Activated CD4-positive, alpha-beta T cell treated with anti-CD3 and anti-CD28 coated beads, Interleukin-2, Interleukin-6, amounts not matched to agents 100 ng/mL and 50 ng/mL, durations not matched to agents 16 hours and 8 hours (primary cell): ENCODE measurements at regions not wholly inside any gene's neighbourhood (a gene's known extent, or its start where the extent isn't known, plus 50 kb on each side); places are given as distances from the start of the nearest gene placed in this dataset.

Experiments
- DNase-seq: peaks from one replicate; pipeline ENCODE4 v3.0.0-alpha.2; 2020

GRCh38 chr2:215765729-215766360 is 247.5 kb downstream of the MREG start:
- no peak for DNase-seq

- DNase-seq, result no peak
Measured at GRCh38 chr2:215764441-215765048, 248.8 kb downstream of the MREG start.

- DNase-seq, result no peak
Measured at GRCh38 chr2:215760557-215760956, 252.8 kb downstream of the MREG start.

- no peak for DNase-seq
Measured at GRCh38 chr2:215760091-215760490, 253.3 kb downstream of the MREG start.

- DNase-seq, result no peak
Measured at GRCh38 chr2:215758691-215759090, 254.7 kb downstream of the MREG start.

GRCh38 chr2:215756346-215756730 is 257.0 kb downstream of the MREG start:
- no peak for DNase-seq

GRCh38 chr2:215755641-215756345 is 257.6 kb downstream of the MREG start:
- no peak for DNase-seq

GRCh38 chr2:215754546-215754945 is 258.8 kb downstream of the MREG start:
- no peak for DNase-seq

- no peak for DNase-seq
Measured at GRCh38 chr2:215753808-215754207, 259.5 kb downstream of the MREG start.

GRCh38 chr2:215752991-215753390 is 260.4 kb downstream of the MREG start:
- DNase-seq, result no peak

GRCh38 chr2:215752436-215752835 is 260.9 kb downstream of the MREG start:
- DNase-seq, result no peak

- no peak for DNase-seq
Measured at GRCh38 chr2:215751911-215752272, 261.5 kb downstream of the MREG start.

- DNase-seq, result no peak
Measured at GRCh38 chr2:215751200-215751910, 262.0 kb downstream of the MREG start.

GRCh38 chr2:215750763-215751162 is 262.6 kb downstream of the MREG start:
- no peak for DNase-seq

- no peak for DNase-seq
Measured at GRCh38 chr2:215749092-215749957, 264.0 kb downstream of the MREG start.

- DNase-seq, result no peak
Measured at GRCh38 chr2:215748446-215748845, 264.9 kb downstream of the MREG start.

- no peak for DNase-seq
Measured at GRCh38 chr2:215746887-215747615, 266.3 kb downstream of the MREG start.

GRCh38 chr2:215746226-215746886 is 267.0 kb downstream of the MREG start:
- no peak for DNase-seq

GRCh38 chr2:215745331-215745730 is 268.0 kb downstream of the MREG start:
- peak; percentile 10 for DNase-seq

GRCh38 chr2:215744514-215744913 is 268.8 kb downstream of the MREG start:
- no peak for DNase-seq

- no peak for DNase-seq
Measured at GRCh38 chr2:215743066-215743465, 270.3 kb downstream of the MREG start.

GRCh38 chr2:215742021-215742420 is 271.3 kb downstream of the MREG start:
- no peak for DNase-seq
